Activated T-helper 17 cell treated with anti-CD3 and anti-CD28 coated beads, Interleukin-2, amount 50 U/mL, for 72 hours (primary cell): ENCODE measurements at regions not wholly inside any gene's neighbourhood (a gene's known extent, or its start where the extent isn't known, plus 50 kb on each side); places are given as distances from the start of the nearest gene placed in this dataset.

ENCODE experiments used
- ATAC-seq: fragments of 150-1000 bp; cut with Tn5 transposase; replicated peaks from 2 replicates; pipeline ENCODE4 v1.10.0; 2021; ENCODE audit warnings: mild to moderate bottlenecking, moderate library complexity
- H3K27ac Mint-ChIP-seq: one replicate; pipeline ENCODE4 v1.8.0; 2022; ENCODE audit warnings: mixed read lengths
- H3K27me3 Mint-ChIP-seq: one replicate; pipeline ENCODE4 v1.8.0; 2022; ENCODE audit warnings: mixed read lengths
- H3K36me3 Mint-ChIP-seq: one replicate; pipeline ENCODE4 v1.8.0; 2022; ENCODE audit warnings: low read depth, mild to moderate bottlenecking, mixed read lengths
- H3K4me1 Mint-ChIP-seq: one replicate; pipeline ENCODE4 v1.8.0; 2022; ENCODE audit warnings: mixed read lengths
- H3K4me3 Mint-ChIP-seq: one replicate; pipeline ENCODE4 v1.8.0; 2022; ENCODE audit warnings: mild to moderate bottlenecking, mixed read lengths
- H3K9me3 Mint-ChIP-seq: one replicate; pipeline ENCODE4 v1.8.0; 2022; ENCODE audit warnings: mixed read lengths

DNA sequence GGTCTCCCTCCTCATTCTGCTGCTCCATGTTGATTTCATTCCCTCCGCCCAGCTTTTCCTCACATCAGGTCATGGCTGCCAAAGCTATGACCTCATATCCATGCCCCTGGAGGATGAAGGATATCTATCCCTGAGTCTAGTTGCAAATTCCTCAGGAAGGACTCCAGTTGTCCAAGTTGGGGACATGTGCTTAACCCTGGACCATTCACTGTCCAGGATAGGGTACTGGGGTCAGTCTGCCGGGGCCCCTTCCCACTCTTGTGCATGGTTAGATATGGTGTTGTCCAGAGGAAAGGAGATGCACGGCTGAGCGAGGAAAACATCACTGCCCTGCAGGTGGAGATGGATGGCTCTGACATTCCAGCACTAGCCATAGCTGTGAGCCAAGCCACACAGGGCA is 51.9 kb upstream of the COMTD1 start:
- ATAC-seq: no peak
- H3K4me1 Mint-ChIP-seq: no peaks in the 10 kb centered on the region
- H3K36me3 Mint-ChIP-seq: no peaks in the 10 kb centered on the region
- H3K4me3 Mint-ChIP-seq: no peak overlapping the region
- no peak overlapping the region for H3K27ac Mint-ChIP-seq
- H3K27me3 Mint-ChIP-seq: peaks cover 36% of the 10 kb centered on the region
- H3K9me3 Mint-ChIP-seq: peaks cover 3% of the 10 kb centered on the region

- H3K9me3 Mint-ChIP-seq: peaks cover 3% of the 10 kb centered on the region
- ATAC-seq: no peak
- no peaks in the 10 kb centered on the region for H3K36me3 Mint-ChIP-seq
- no peaks in the 10 kb centered on the region for H3K4me1 Mint-ChIP-seq
- peaks cover 31% of the 10 kb centered on the region for H3K27me3 Mint-ChIP-seq
- H3K27ac Mint-ChIP-seq: no peak overlapping the region
- no peak overlapping the region for H3K4me3 Mint-ChIP-seq
These were observed 51.1 kb upstream of the COMTD1 start for GRCh38 chr10:75286901-75287300.
